HG02678 (cell line): ENCODE measurements at regions not wholly inside any gene's neighbourhood (a gene's known extent, or its start where the extent isn't known, plus 50 kb on each side); places are given as distances from the start of the nearest gene placed in this dataset.
"Not testable (repeated sequence)": the region's sequence is repeated elsewhere in the genome, so short reads cannot be mapped to it uniquely, and the experiment has no call there.

Source experiments
- ATAC-seq: cut with Tn5 transposase; IDR thresholded peaks from one replicate; pipeline ENCODE4 v1.9.1; 2021; ENCODE audit warnings: mild to moderate bottlenecking, moderate library complexity; ENCODE audit not compliant: unreplicated experiment

- no peak for ATAC-seq
Observed at GRCh38 chr10:30534465-30535144, 94.9 kb downstream of the LYZL2 start.

- ATAC-seq: no peak
Observed at GRCh38 chr10:30531751-30532530, 97.6 kb downstream of the LYZL2 start.

- ATAC-seq: peak; percentile 67
Observed at GRCh38 chr10:30529373-30529998, 95.5 kb downstream of the MAP3K8 start.

GRCh38 chr10:30528429-30528786 is 94.4 kb downstream of the MAP3K8 start:
- no peak for ATAC-seq

- ATAC-seq: no peak
Observed at GRCh38 chr10:30527623-30528428, 93.8 kb downstream of the MAP3K8 start.

GRCh38 chr10:30522661-30523078 is 88.7 kb downstream of the MAP3K8 start:
- ATAC-seq: not testable (repeated sequence)

GRCh38 chr10:30518907-30519306 is 84.9 kb downstream of the MAP3K8 start:
- no peak for ATAC-seq
